ENCODE measurements at regions not wholly inside any gene's neighbourhood (a gene's known extent, or its start where the extent isn't known, plus 50 kb on each side); places are given as distances from the start of the nearest gene placed in this dataset.

GRCh38 chr18:53610957-53611356 lies 613.5 kb downstream of the MBD2 start:
- intact Hi-C loops (cut with DNase I): no loop called here
- ATAC-seq: no peak
- DNase-seq (ENCODE audit: missing footprints): no peak

- no peak for ATAC-seq
- no peak for DNase-seq (ENCODE audit: missing footprints)
- intact Hi-C loops (cut with DNase I): no loop called here
These were observed 617.7 kb downstream of the MBD2 start for GRCh38 chr18:53606792-53607191.

- intact Hi-C loops (cut with DNase I): no loop called here
- ATAC-seq (no peak), DNase-seq (ENCODE audit: missing footprints) (no peak)
These were observed 619.3 kb downstream of the MBD2 start for GRCh38 chr18:53605198-53605597.

- intact Hi-C loops (cut with DNase I): no loop called here
- DNase-seq (ENCODE audit: missing footprints): no peak
- no peak for ATAC-seq
These were observed 621.2 kb downstream of the MBD2 start for GRCh38 chr18:53603276-53603675.

- DNase-seq (ENCODE audit: missing footprints) (no peak), ATAC-seq (no peak)
- intact Hi-C loops (cut with DNase I): no loop called here
These were observed 623.1 kb downstream of the MBD2 start for GRCh38 chr18:53601344-53601743.

DNA sequence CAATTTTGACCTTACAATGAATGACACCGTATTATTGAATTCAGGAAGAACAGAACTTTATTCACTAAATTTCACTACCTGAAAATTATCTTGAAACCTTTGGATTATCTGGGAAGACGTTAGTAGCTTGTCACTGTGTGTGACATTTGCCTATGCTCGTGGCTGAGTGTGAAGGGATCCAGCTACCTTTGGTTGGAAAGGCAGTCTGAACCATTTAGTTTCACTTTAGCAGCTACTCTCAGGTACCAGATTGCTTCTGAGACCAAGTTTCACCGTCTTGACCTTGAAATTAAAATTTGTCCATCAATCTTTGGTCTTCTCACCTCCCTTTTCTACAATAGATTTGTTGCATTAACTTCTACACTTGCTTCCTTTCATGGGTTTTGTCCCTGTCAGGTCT lies 637.5 kb downstream of the MBD2 start:
- intact Hi-C loops (cut with DNase I): no loop called here
- DNase-seq (ENCODE audit: missing footprints) (no peak), ATAC-seq (no peak)
